ENCODE measurements at regions not wholly inside any gene's neighbourhood (a gene's known extent, or its start where the extent isn't known, plus 50 kb on each side); places are given as distances from the start of the nearest gene placed in this dataset.

GRCh38 chr11:81756864-81757595, 976.6 kb downstream of the FAM181B start:
- no peak for DNase-seq (ENCODE audit: low read depth)

DNA sequence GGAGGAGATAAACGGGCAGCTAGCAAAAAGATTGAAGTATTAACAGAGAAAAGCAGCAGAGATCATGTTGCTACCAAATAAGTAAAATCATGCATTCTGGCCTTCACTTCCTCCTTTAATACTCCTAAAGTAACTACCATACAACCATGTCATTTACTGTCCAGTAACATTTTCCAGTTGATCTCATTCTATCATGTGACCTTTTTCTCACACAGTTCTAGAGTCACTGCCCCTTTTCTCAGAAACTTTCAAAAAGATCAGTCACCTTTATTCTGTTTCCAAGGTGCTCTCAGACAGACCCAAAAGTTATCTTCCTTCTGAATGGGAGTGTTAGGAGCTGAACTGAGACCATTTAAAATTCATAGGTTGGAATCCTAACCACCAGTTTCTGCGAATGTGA, 984.4 kb downstream of the FAM181B start:
- DNase-seq (ENCODE audit: low read depth), result no peak

- DNase-seq (ENCODE audit: low read depth), result no peak
These were observed 989.1 kb downstream of the FAM181B start for GRCh38 chr11:81744336-81745116.

DNA sequence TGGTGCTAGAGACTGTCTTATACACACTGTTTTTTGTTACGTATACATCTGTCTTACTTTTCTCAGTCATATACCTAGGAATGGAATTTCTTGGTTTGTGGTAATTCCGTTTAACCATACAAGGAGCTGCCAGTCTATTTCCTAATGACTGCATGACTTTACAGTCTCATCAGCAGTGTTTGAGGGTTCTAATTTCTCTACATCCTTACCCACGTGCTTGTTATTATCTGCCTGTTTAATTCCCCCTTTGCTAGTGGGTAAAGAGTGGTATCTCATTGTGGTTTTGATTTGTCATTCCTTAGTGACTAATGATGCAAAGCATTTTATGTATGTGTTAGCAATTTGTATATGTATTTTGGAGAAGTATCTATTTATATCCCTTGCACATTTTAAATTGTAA, 1008.0 kb downstream of the FAM181B start:
- no peak for DNase-seq (ENCODE audit: low read depth)

DNA sequence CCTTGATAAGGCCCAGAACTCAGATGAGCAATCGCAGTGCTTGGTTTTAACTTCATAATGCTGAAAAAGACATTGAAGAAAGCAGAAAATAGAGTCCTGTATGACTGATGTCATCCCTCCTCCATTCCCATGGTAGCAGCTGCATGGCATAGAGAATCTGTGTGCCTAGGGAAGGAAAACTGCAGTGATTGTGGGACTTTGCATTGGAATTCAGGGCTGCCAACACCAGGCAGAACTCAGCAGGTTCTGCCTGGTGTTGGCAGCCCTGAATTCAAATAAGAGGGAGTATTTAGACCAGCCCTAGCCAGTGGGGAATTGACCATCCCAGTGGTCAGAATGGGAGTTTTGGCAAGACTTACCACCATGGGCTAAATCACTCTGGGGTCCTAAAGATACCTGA, 1016.0 kb downstream of the FAM181B start:
- DNase-seq (ENCODE audit: low read depth), result no peak

- DNase-seq (ENCODE audit: low read depth), result no peak
These were observed 1025.8 kb downstream of the FAM181B start for GRCh38 chr11:81707881-81708280.

- DNase-seq (ENCODE audit: low read depth), result no peak
These were observed 1028.4 kb downstream of the FAM181B start for GRCh38 chr11:81705283-81705682.

DNA sequence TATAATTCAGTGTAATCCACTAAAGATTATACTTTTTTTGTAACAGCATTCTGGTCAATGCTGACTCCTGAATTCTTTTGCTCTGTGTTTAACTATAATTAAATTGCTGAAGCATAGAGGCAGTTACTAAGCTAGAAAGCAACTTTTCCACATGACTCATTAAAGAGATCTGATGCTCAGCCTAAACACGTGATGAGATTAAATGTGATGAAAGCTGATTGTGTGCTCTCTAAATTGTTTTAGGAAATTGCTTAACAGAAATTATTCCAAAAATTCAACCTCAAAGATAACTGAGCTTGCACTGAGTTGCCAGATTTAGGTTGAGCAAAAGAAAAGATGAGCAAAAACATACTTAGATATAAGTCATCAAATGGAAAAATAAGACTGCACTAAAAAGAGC, 1033.6 kb downstream of the FAM181B start:
- DNase-seq (ENCODE audit: low read depth), result no peak

- DNase-seq (ENCODE audit: low read depth), result no peak
These were observed 1046.6 kb downstream of the FAM181B start for GRCh38 chr11:81687057-81687456.

DNA sequence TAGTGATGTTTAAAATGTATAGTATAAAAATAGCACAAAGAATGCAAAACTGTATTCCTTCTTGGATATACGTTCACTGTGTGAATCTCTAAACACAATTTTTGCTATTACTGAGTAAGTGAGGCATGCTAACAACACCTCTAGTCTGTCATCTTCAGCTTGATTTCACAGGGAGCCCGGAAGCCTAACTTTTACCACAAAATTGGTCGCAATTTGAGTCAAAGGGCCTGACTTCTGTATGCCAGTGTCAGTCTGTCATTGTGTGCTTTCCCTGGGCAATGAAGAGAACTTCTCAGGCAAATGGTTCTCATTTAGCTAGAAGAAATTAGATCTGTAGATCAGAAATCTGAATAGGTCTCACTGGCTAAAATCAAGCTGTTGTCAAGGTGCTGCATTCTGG, 1059.5 kb downstream of the FAM181B start:
- no peak for DNase-seq (ENCODE audit: low read depth)

GRCh38 chr11:81673001-81673400, 1060.7 kb downstream of the FAM181B start:
- DNase-seq (ENCODE audit: low read depth), result no peak

DNA sequence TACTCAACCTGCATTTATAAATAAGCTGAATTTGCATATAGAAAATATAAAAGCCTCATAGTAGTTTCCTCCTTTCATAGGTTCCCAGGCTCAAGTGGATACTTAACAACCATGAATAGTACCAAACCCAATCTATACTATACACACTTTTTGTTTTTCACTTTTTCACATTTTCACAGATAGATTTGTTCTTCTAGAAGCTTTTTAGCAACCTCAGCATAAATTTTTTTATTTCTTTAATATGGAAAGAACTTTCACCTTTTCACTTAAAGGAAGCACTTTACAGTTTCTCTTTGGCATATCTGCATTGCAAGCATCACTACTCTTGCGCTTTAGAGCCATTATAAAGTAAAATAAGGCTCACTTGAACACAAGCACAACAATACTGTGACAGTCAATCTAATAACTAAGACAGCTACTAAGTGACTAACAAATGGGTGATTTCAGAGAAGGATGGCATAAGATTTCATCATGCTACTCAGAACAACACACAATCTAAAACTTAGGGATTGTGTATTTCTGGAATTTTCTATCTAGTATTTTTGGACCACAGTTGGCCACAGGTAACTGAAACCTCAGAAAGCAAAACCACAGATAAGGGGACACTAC, 1063.6 kb downstream of the FAM181B start:
- no peak for DNase-seq (ENCODE audit: low read depth)

- DNase-seq (ENCODE audit: low read depth), result no peak
These were observed 1074.9 kb downstream of the FAM181B start for GRCh38 chr11:81658722-81659121.

- no peak for DNase-seq (ENCODE audit: low read depth)
These were observed 1078.3 kb downstream of the FAM181B start for GRCh38 chr11:81655351-81655750.

DNA sequence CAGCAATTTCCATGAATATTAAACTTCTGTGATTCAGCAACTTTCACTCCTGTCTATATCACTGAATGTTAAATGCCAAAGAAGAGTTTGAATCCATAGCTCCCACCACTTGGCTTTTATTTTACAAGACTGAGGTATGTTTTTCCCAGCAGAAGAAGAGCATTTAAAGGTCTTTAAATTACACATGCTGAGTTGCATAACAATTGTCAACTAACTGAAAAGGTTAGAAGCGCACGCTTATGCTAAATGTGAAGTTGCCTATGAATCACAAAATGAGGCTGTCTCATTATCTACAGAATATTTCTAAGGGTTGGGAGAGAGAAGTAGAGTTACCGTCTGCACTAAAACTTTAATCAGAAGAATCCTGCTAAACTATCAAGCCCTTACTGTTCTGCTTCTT, 1086.3 kb downstream of the FAM181B start:
- DNase-seq (ENCODE audit: low read depth), result no peak

- no peak for DNase-seq (ENCODE audit: low read depth)
These were observed 1089.3 kb downstream of the FAM181B start for GRCh38 chr11:81644239-81644840.

- no peak for DNase-seq (ENCODE audit: low read depth)
These were observed 1099.2 kb downstream of the FAM181B start for GRCh38 chr11:81634483-81634882.

- no peak for DNase-seq (ENCODE audit: low read depth)
These were observed 1131.2 kb downstream of the FAM181B start for GRCh38 chr11:81602508-81602907.

DNA sequence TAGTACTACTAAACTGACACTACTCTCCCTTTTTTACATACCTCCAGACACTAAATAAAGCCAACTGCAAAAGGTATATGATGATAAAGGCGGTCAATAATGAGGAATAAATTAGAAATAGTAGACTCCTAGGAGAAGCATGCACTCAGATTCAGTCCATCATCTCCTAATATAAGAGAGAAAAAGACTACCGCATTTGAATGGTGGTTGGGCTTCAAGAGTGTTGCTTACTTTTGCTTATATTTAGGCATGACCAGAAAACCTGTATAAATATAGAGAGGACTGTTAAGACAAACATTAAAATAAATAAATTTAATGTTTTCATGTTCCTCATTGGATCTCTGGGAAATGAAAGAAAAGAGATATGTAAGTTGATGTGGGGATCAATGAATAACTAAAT, 1137.0 kb downstream of the FAM181B start:
- no peak for DNase-seq (ENCODE audit: low read depth)

- no peak for DNase-seq (ENCODE audit: low read depth)
These were observed 1148.2 kb downstream of the FAM181B start for GRCh38 chr11:81585390-81585933.

DNA sequence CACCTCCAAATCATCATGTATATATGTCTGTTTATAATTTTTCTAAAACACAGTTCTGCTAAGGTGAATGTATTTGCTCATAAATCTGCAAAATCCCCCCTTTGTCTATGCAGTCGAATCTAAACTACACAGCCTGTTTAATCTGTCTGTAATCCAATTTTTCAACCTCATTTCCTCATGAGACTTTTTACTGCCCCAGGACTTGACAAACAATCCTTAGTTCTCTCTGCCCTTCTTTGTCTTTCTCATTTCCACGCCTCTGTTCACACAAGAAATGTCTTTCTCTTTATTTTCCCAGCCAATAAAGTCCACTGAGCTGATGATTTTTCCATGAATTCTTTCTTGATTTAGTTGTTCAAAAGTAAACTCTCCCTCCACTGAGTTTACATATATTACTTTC, 1154.3 kb downstream of the FAM181B start:
- no peak for DNase-seq (ENCODE audit: low read depth)

DNA sequence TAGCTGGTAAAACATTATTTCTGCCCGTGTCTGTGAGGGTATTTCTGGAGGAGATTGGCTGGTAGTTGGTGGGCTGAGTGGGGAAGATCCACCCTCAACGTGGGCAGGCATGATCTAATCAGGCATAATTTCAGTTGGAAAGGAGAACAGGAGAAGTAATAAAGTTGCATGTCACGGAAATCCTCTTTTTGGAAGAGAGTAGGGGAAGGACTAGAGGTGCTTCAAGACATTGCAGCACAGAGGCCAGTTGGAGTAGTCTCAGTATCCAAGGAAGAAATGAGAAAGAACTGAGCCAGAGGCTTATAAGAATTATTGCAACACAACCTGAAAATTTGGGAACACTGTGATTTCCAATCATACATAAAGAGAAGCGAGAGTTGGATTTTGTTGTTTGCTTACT, 1155.1 kb downstream of the FAM181B start:
- no peak for DNase-seq (ENCODE audit: low read depth)

DNA sequence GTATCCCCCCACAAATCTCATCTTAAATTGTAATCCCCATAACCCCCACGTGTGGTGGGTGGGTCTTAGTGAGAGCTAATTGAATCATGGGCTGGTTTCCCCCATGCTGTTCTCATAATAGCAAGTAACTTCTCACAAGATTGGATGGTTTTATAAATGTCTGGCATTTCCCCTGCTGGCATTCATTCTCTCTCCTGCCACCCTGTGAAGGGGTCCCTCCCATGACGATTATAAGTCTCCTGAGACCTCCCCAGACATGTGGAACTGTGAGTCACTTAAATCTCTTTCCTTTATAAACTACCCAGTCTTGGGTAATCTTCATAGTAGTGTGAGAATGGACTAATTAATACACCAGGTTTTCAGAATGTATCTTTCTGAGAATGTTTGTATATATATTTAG, 1159.4 kb downstream of the FAM181B start:
- DNase-seq (ENCODE audit: low read depth), result no peak
